ENCODE measurements at regions not wholly inside any gene's neighbourhood (a gene's known extent, or its start where the extent isn't known, plus 50 kb on each side); places are given as distances from the start of the nearest gene placed in this dataset.

GRCh38 chr10:2982146-2982545 is 85.2 kb upstream of the PFKP start:
- TF ChIP-seq, protein P1, sequence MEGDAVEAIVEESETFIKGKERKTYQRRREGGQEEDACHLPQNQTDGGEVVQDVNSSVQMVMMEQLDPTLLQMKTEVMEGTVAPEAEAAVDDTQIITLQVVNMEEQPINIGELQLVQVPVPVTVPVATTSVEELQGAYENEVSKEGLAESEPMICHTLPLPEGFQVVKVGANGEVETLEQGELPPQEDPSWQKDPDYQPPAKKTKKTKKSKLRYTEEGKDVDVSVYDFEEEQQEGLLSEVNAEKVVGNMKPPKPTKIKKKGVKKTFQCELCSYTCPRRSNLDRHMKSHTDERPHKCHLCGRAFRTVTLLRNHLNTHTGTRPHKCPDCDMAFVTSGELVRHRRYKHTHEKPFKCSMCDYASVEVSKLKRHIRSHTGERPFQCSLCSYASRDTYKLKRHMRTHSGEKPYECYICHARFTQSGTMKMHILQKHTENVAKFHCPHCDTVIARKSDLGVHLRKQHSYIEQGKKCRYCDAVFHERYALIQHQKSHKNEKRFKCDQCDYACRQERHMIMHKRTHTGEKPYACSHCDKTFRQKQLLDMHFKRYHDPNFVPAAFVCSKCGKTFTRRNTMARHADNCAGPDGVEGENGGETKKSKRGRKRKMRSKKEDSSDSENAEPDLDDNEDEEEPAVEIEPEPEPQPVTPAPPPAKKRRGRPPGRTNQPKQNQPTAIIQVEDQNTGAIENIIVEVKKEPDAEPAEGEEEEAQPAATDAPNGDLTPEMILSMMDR (IDR thresholded peaks at IDR 0.05; ENCODE audit: poor library complexity, severe bottlenecking) = no peak

DNA sequence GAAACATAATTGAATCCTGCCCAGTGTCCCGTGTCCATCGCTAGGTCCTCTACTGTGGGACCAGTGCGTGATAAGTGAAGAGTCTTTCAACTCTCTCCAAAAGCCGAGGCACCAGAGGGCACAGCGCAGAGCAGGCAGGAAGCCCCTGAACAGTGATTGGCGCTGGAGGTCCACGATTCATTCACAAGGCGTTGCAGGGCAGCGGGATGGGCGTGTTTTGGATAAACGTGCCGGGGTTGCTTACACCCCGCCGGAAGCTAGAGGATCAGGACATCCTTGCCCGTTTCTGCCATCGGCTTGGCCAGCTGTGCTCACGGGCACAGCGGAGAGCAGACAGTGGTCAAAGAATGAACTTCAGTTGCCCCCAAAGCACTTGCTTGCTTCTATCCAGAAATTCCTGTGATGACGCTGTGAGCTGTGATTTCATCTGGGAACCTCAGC is 86.0 kb upstream of the PFKP start:
- H3K4me3 ChIP-seq (ENCODE audit: severe bottlenecking) = no peak overlapping the region
- DNase-seq (ENCODE audit: low spot score) (no peak), ATAC-seq (ENCODE audit: low read depth) (no peak)
- H3K9me3 ChIP-seq (ENCODE audit: severe bottlenecking) = no peaks in the 10 kb centered on the region
- H3K36me3 ChIP-seq (ENCODE audit: low read depth) = no peaks in the 10 kb centered on the region
- peaks cover 9% of the 10 kb centered on the region for H3K4me1 ChIP-seq (ENCODE audit: insufficient read depth, poor library complexity, severe bottlenecking)
- no peaks in the 10 kb centered on the region for H3K27me3 ChIP-seq (ENCODE audit: insufficient read depth, poor library complexity, severe bottlenecking)
- TF ChIP-seq, protein P1 (IDR thresholded peaks at IDR 0.05; ENCODE audit: poor library complexity, severe bottlenecking) = no peak
- H3K27ac ChIP-seq (ENCODE audit: poor library complexity, severe bottlenecking) = no peak overlapping the region

More at GRCh38 chr10:2982146-2982545, 85.2 kb upstream of the PFKP start:
- DNase-seq (ENCODE audit: low spot score) = no peak
- Histone ChIP-seq H3K27me3 (ENCODE audit: insufficient read depth, poor library complexity, severe bottlenecking) (no peaks in the 10 kb centered on the region), H3K27ac (ENCODE audit: poor library complexity, severe bottlenecking) (no peak overlapping the region), H3K36me3 (ENCODE audit: low read depth) (no peaks in the 10 kb centered on the region), H3K4me3 (ENCODE audit: severe bottlenecking) (no peak overlapping the region), H3K9me3 (ENCODE audit: severe bottlenecking) (no peaks in the 10 kb centered on the region), H3K4me1 (ENCODE audit: insufficient read depth, poor library complexity, severe bottlenecking) (peaks cover 11% of the 10 kb centered on the region)
- ATAC-seq (ENCODE audit: low read depth) = no peak

- Histone ChIP-seq H3K27me3 (ENCODE audit: insufficient read depth, poor library complexity, severe bottlenecking) (no peaks in the 10 kb centered on the region), H3K4me1 (ENCODE audit: insufficient read depth, poor library complexity, severe bottlenecking) (peaks cover 4% of the 10 kb centered on the region), H3K9me3 (ENCODE audit: severe bottlenecking) (no peaks in the 10 kb centered on the region), H3K36me3 (ENCODE audit: low read depth) (no peaks in the 10 kb centered on the region), H3K4me3 (ENCODE audit: severe bottlenecking) (no peak overlapping the region), H3K27ac (ENCODE audit: poor library complexity, severe bottlenecking) (no peak overlapping the region)
- ATAC-seq (ENCODE audit: low read depth) = no peak
- TF ChIP-seq, protein P1 (IDR thresholded peaks at IDR 0.05; ENCODE audit: poor library complexity, severe bottlenecking) = no peak
- DNase-seq (ENCODE audit: low spot score) = no peak
Observed at GRCh38 chr10:2980791-2981360, 86.5 kb upstream of the PFKP start.

DNA sequence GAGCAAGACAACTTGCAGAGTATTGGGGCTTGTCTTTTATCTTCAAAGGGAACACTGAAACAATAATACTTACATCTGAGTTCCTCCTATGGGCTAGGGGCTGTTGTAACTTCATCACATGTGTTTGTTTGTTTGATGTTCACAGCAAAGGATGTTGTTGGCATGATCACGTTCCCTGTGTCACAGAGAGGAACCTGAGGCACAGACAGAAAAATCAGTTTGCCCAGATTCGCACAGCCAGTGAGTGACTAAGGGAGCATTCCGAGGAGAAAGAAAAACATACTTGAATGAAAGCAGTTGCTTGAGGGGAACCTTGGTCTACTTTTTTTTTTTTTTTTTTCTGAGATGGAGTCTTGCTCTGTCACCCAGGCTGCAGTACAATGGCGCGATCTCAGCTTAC is 87.2 kb upstream of the PFKP start:
- Histone ChIP-seq H3K4me1 (ENCODE audit: insufficient read depth, poor library complexity, severe bottlenecking) (no peaks in the 10 kb centered on the region), H3K27me3 (ENCODE audit: insufficient read depth, poor library complexity, severe bottlenecking) (no peaks in the 10 kb centered on the region), H3K9me3 (ENCODE audit: severe bottlenecking) (no peaks in the 10 kb centered on the region), H3K4me3 (ENCODE audit: severe bottlenecking) (no peak overlapping the region), H3K27ac (ENCODE audit: poor library complexity, severe bottlenecking) (no peak overlapping the region), H3K36me3 (ENCODE audit: low read depth) (no peaks in the 10 kb centered on the region)
- no peak for ATAC-seq (ENCODE audit: low read depth)
- TF ChIP-seq, protein P1 (IDR thresholded peaks at IDR 0.05; ENCODE audit: poor library complexity, severe bottlenecking) = no peak
- no peak for DNase-seq (ENCODE audit: low spot score)

DNA sequence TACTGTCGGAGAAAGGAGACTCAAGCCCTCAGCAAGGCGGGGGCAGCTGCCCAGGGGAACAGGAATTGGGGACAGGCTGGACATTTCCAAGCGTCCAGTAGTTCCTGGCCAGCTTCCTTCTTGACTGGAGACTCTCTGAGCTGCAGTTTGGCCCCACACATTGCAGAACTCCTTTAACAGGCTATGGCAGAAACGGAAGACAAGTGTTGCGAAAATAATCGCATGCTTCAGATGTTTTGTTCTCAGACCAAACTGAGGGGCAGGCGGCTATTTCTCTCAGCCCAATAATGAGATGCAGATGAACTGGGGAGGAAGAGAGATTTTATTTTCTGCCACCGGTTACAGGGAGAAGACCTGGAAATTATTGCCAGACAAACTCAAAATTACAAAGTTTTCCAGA is 88.0 kb upstream of the PFKP start:
- H3K4me3 ChIP-seq (ENCODE audit: severe bottlenecking) = no peak overlapping the region
- no peaks in the 10 kb centered on the region for H3K9me3 ChIP-seq (ENCODE audit: severe bottlenecking)
- no peaks in the 10 kb centered on the region for H3K36me3 ChIP-seq (ENCODE audit: low read depth)
- ATAC-seq (ENCODE audit: low read depth) (no peak), DNase-seq (ENCODE audit: low spot score) (no peak)
- H3K27ac ChIP-seq (ENCODE audit: poor library complexity, severe bottlenecking) = no peak overlapping the region
- H3K4me1 ChIP-seq (ENCODE audit: insufficient read depth, poor library complexity, severe bottlenecking) = no peaks in the 10 kb centered on the region
- TF ChIP-seq, protein P1 (IDR thresholded peaks at IDR 0.05; ENCODE audit: poor library complexity, severe bottlenecking) = no peak
- H3K27me3 ChIP-seq (ENCODE audit: insufficient read depth, poor library complexity, severe bottlenecking) = no peaks in the 10 kb centered on the region

All from RWPE2 (cell line).